NCI-H526 (cell line): ENCODE measurements at regions not wholly inside any gene's neighbourhood (a gene's known extent, or its start where the extent isn't known, plus 50 kb on each side); places are given as distances from the start of the nearest gene placed in this dataset.
"Not testable (repeated sequence)": the region's sequence is repeated elsewhere in the genome, so short reads cannot be mapped to it uniquely, and the experiment has no call there.

Experiments used
- DNase-seq, 2 experiments: peaks; one replicate each; lab custom pipeline; 2025; lab: John Stamatoyannopoulos, UW

GRCh38 chr12:112711026-112711425 is 80.5 kb upstream of the RPH3A start:
- DNase-seq = peak in 1 of 2 experiments; percentile 38

DNA sequence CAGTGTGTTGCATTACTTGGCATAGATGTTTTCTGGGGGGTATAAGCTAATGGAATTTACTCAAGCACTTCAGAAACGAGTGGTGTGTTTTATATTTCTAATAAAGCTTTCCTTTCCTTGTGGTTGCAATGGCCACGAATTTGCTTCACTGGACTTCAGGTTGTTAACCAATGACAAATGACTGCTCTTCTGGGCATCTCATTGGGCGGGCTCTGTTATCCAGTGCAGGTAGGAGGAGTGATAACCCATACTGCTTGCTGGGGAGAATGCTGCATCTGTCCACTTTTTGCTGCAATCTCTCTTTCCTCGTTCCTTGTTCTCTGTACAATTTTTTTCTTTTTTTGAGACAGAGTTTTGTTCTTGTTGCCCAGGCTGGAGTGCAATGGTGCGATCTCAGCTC is 80.0 kb upstream of the RPH3A start:
- DNase-seq = no peak

- DNase-seq = not testable (repeated sequence)
These were observed 78.8 kb upstream of the RPH3A start for GRCh38 chr12:112712751-112713150.

DNA sequence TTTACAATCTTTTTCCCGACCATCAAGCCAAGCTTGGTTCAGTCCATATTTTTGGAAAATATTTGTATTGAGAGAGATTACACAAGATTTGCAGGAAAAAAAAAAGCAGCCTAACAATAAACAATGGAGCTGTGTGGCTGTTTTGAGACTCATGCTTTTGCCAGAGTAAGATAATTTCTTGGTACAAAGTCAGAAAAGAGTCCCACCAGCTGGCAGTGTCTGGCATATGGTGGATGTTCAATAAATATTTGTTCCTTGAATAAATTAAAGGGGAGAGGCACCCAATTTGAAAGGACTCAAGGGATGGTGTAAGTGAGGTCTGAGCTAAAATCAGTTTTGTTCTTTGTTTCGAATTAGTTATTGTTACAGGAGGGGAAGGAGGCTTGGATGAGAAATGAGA is 78.1 kb upstream of the RPH3A start:
- DNase-seq = no peak

DNA sequence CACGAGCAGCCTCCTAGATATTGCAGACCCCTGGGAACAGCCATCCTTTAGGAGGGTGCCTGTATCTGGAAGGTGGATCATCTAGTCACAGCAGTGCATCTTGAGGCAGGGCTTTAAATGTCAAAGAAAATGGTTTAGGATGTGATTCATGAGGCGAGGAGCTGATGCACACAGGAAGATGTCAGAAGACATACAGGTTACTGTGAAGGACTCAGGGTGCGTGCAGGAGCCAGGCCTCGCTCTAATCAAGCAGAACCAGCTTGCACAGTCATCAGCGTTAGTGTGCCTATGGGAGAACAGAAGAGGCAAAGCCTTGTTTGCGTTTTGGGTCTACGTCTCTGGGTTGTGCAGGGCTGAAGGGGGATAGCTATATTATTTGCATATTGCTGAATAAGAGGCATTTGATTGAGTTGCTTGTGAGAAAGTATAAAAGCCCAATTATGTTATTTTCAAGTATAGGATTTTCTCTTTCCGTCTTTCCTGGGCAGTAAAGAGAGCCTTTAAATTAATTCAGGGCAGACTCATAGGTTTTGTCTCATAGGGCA is 77.3 kb upstream of the RPH3A start:
- DNase-seq = peak; percentile 30 to 53

- peak in 1 of 2 experiments; percentile 24 for DNase-seq
These were observed 75.2 kb upstream of the RPH3A start for GRCh38 chr12:112716099-112717093.

- no peak for DNase-seq
These were observed 62.7 kb upstream of the RPH3A start for GRCh38 chr12:112728864-112729263.

GRCh38 chr12:112734859-112735695 is 56.5 kb upstream of the RPH3A start:
- DNase-seq = no peak

GRCh38 chr12:112738531-112738930 is 53.0 kb upstream of the RPH3A start:
- DNase-seq = no peak

DNA sequence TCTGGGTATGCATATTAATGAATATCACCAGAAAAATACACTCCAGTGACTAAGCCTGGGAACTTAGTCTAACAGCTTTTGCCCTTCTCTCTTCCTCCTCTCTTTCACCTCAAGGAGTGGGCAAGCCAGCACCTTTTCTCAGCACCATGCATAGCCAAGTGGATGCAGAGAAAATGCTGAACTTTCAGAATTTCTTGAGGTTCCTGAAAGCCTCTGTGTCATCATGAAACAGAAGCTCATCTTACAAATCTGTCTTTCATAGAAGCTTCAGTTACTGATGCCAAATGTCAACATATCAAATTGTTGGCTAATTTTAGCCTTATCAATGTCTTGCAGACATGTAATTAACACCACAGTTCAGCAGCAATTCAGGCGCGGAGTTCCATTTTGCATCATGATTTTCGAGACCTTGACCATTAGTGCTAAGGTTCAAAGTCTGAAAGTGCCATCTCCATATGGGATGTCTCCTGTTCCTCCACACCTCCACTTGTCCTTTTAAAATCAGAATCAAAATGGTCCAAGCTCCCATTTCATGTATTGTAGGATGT is 51.1 kb upstream of the RPH3A start:
- DNase-seq = no peak

DNA sequence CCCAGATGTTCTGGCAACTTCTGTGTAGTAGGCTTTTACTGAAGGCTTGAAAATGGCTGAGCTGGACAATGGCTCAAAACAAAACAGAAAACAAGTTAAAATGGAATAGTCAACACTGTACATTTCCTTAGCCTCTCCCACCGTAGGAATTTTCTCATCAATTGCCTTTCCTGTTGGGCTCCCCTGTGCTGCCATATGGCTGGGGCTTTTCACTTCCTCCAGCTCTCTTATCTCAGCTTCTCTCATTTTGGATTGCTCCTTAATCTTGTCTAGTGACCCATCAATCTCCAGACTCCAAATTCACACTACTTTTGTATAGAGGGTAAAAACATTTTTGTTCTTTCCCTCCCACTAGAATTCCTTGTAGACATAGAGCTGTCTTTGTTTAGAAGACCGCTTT is 50.4 kb upstream of the RPH3A start:
- no peak for DNase-seq
